ENCODE measurements at regions not wholly inside any gene's neighbourhood (a gene's known extent, or its start where the extent isn't known, plus 50 kb on each side); places are given as distances from the start of the nearest gene placed in this dataset.

DNA sequence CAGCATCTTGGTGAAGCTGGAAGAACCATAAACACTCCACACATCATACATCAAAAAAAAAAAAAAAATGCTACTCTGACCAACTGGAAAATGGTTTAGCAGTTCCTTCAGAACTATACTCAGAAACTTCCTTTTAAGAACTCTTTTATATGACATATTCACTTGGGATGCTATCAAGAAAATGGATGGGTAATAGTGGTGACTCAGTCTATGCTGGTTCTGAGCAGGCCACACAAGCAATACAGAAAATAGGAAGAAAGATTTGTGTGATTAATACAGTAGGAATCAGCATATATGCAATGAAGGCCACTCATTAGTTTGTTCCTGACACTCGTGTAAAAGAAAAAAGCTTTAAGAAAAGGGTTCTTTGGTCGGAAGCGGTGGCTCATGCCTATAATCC, 123.5 kb upstream of the FAT4 start:
- Histone ChIP-seq H3K27me3 (replicated peaks; ENCODE audit: control insufficient read depth, insufficient read depth, low read length) (no peaks in the 10 kb centered on the region), H3K4me3 (replicated peaks; ENCODE audit: low read depth, low read length) (no peak overlapping the region), H3K36me3 (ENCODE audit: control insufficient read depth, insufficient read depth, low read length) (no peaks in the 10 kb centered on the region)
- DNase-seq (ENCODE audit: extremely low read depth, insufficient read length), result no peak
- TF ChIP-seq, protein P1, sequence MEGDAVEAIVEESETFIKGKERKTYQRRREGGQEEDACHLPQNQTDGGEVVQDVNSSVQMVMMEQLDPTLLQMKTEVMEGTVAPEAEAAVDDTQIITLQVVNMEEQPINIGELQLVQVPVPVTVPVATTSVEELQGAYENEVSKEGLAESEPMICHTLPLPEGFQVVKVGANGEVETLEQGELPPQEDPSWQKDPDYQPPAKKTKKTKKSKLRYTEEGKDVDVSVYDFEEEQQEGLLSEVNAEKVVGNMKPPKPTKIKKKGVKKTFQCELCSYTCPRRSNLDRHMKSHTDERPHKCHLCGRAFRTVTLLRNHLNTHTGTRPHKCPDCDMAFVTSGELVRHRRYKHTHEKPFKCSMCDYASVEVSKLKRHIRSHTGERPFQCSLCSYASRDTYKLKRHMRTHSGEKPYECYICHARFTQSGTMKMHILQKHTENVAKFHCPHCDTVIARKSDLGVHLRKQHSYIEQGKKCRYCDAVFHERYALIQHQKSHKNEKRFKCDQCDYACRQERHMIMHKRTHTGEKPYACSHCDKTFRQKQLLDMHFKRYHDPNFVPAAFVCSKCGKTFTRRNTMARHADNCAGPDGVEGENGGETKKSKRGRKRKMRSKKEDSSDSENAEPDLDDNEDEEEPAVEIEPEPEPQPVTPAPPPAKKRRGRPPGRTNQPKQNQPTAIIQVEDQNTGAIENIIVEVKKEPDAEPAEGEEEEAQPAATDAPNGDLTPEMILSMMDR (IDR thresholded peaks at IDR 0.05; ENCODE audit: insufficient read depth, low read length, poor library complexity, severe bottlenecking), result no peak

DNA sequence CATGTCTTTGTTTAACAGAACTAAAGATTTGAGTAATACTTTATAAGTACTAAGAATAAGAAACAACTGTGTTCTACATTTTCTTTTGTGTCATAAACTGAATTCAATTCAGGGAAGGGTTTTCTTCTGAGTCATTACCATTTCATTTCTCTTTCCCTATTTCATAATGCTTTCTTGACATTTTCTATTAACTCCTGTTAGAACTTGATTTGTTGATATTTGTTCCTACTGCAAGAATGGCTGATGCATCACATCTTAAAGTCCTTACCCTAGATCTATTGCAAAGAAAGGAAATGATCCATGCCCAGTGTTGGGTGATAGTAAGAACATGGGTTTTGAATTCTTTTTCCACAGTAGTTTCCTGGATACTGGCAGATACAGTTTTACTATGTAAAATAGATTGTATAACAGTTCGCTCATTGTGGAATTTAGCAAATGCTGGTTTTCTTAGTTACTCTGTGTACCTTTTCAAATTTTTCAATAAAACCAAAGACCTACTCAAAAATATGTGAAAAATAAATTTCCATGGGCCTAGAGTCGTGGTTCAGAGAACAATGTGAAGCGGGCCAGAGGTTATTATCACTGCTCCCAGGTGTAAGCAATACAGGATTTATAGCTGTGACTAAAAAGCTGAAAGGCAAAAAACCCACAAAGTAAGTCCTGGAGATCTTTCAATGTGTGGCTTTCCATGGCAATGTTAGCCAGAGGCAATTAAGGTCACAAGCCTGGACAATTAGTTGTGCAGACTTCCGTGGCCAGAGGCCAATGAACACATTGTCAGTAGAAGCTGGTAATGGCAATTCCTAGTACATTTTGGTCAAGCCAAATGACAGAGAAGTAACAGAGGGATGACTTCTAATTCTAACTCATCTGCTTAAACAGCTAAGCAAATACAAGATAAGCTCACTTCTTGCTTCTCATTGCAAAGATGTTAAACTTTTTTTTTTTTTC, 127.3 kb upstream of the FAT4 start:
- TF ChIP-seq, protein P1 (IDR thresholded peaks at IDR 0.05; ENCODE audit: insufficient read depth, low read length, poor library complexity, severe bottlenecking), result no peak
- Histone ChIP-seq H3K36me3 (ENCODE audit: control insufficient read depth, insufficient read depth, low read length) (no peaks in the 10 kb centered on the region), H3K4me3 (replicated peaks; ENCODE audit: low read depth, low read length) (no peak overlapping the region), H3K27me3 (replicated peaks; ENCODE audit: control insufficient read depth, insufficient read depth, low read length) (no peaks in the 10 kb centered on the region)
- no peak for DNase-seq (ENCODE audit: extremely low read depth, insufficient read length)

DNA sequence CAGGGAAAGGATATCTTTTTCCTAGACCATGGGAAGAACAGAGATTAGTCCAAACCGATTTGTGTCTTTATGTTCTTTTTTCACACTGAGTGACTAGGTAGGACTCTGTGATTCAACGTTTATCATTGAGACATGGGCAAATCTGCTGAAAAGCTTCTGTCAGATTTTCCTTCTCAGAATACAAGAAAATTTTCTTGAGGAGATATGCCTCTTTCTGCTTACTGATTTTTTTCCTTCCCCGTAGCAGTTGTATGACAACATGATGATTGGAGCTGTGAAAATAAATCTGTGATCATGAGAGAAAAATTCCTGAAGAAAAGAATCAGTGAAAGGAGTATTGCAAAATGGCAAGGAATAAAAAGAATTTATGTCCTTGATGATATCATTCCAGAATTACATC, 130.6 kb upstream of the FAT4 start:
- no peaks in the 10 kb centered on the region for H3K36me3 ChIP-seq (ENCODE audit: control insufficient read depth, insufficient read depth, low read length)
- no peak for DNase-seq (ENCODE audit: extremely low read depth, insufficient read length)
- H3K27me3 ChIP-seq (replicated peaks; ENCODE audit: control insufficient read depth, insufficient read depth, low read length), result no peaks in the 10 kb centered on the region
- no peak overlapping the region for H3K4me3 ChIP-seq (replicated peaks; ENCODE audit: low read depth, low read length)
- TF ChIP-seq, protein P1 (IDR thresholded peaks at IDR 0.05; ENCODE audit: insufficient read depth, low read length, poor library complexity, severe bottlenecking), result no peak

DNA sequence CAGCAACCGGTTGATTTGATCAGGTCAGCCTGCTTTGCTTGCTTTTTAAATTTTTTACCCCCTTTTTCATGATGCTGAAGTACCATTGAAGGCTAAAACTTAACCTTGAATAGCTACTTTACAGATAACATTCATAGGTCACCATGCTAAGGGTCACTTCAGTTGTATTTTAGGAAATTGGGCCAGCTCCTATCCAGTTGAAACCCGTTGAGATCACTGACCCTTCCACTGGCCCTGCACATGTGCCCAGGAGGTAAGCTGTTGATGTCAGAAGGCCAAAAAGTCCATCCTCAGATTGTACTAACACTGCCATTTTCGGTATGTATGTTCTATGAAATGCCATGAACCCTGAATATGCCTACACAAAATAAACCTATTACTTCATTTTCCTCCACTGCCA, 133.0 kb upstream of the FAT4 start:
- Histone ChIP-seq H3K36me3 (ENCODE audit: control insufficient read depth, insufficient read depth, low read length) (no peaks in the 10 kb centered on the region), H3K27me3 (replicated peaks; ENCODE audit: control insufficient read depth, insufficient read depth, low read length) (no peaks in the 10 kb centered on the region), H3K4me3 (replicated peaks; ENCODE audit: low read depth, low read length) (no peak overlapping the region)
- no peak for DNase-seq (ENCODE audit: extremely low read depth, insufficient read length)
- TF ChIP-seq, protein P1 (IDR thresholded peaks at IDR 0.05; ENCODE audit: insufficient read depth, low read length, poor library complexity, severe bottlenecking), result no peak

DNA sequence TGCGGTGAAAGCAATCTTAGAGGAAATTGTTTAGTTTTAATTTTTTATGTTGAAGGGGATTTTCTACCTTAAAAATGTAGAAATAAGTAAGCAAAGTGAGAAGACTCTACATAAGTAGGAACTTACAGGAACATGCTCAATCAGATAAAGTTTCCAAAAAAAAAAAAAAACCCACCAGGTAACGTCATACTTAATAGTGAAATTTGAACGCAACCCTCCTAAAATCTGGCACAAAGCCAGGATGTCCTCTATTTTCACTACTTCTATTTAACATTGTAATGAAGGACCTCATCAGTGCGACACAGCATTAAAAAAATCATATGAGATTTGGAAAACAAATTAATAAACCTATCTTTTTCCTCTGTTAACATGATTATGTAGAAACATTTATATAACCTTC, 135.0 kb upstream of the FAT4 start:
- DNase-seq (ENCODE audit: extremely low read depth, insufficient read length), result no peak
- TF ChIP-seq, protein P1 (IDR thresholded peaks at IDR 0.05; ENCODE audit: insufficient read depth, low read length, poor library complexity, severe bottlenecking), result no peak
- Histone ChIP-seq H3K27me3 (replicated peaks; ENCODE audit: control insufficient read depth, insufficient read depth, low read length) (no peaks in the 10 kb centered on the region), H3K4me3 (replicated peaks; ENCODE audit: low read depth, low read length) (no peak overlapping the region), H3K36me3 (ENCODE audit: control insufficient read depth, insufficient read depth, low read length) (no peaks in the 10 kb centered on the region)
